ENCODE measurements at regions not wholly inside any gene's neighbourhood (a gene's known extent, or its start where the extent isn't known, plus 50 kb on each side); places are given as distances from the start of the nearest gene placed in this dataset.

GRCh38 chr1:222105393-222105737, 363.5 kb upstream of the DUSP10 start:
- no peaks in the 10 kb centered on the region for H3K4me1 ChIP-seq (ENCODE audit: control insufficient read depth in 2 of 3, insufficient read depth in 2 of 3, low read depth in 1 of 3, low read length in 3 of 3)
- TF ChIP-seq CTCF (IDR thresholded peaks at IDR 0.05; ENCODE audit: borderline replicate concordance, extremely low read depth, insufficient read depth): no peak
- intact Hi-C loops (cut with DNase I): no loop called here
- H3K9me3 ChIP-seq (ENCODE audit: control insufficient read depth in 2 of 3, insufficient read depth in 1 of 3, low read length in 3 of 3): no peaks in the 10 kb centered on the region
- DNase-seq (no peak), FAIRE-seq (no peak)
- H3K36me3 ChIP-seq (ENCODE audit: control insufficient read depth in 2 of 3, insufficient read depth in 3 of 3, low read length in 3 of 3): no peaks in the 10 kb centered on the region
- H3K27ac ChIP-seq (ENCODE audit: low read depth in 2 of 2, low read length in 2 of 2): no peak overlapping the region
- H3K9ac ChIP-seq (ENCODE audit: low read length in 3 of 3): no peak overlapping the region
- H3K4me3 ChIP-seq (ENCODE audit: low read length in 3 of 3): no peak overlapping the region
- H3K27me3 ChIP-seq (ENCODE audit: control insufficient read depth, insufficient read depth, low read length): no peaks in the 10 kb centered on the region

- Histone ChIP-seq H3K36me3 (ENCODE audit: control insufficient read depth in 2 of 3, insufficient read depth in 3 of 3, low read length in 3 of 3) (no peaks in the 10 kb centered on the region), H3K9me3 (ENCODE audit: control insufficient read depth in 2 of 3, insufficient read depth in 1 of 3, low read length in 3 of 3) (no peaks in the 10 kb centered on the region), H3K27ac (ENCODE audit: low read depth in 2 of 2, low read length in 2 of 2) (no peak overlapping the region), H3K27me3 (ENCODE audit: control insufficient read depth, insufficient read depth, low read length) (no peaks in the 10 kb centered on the region), H3K4me1 (ENCODE audit: control insufficient read depth in 2 of 3, insufficient read depth in 2 of 3, low read depth in 1 of 3, low read length in 3 of 3) (no peaks in the 10 kb centered on the region), H3K4me3 (ENCODE audit: low read length in 3 of 3) (no peak overlapping the region), H3K9ac (ENCODE audit: low read length in 3 of 3) (no peak overlapping the region)
- no peak for TF ChIP-seq CTCF (IDR thresholded peaks at IDR 0.05; ENCODE audit: borderline replicate concordance, extremely low read depth, insufficient read depth)
- FAIRE-seq (no peak), DNase-seq (peak in 4 of 5 donors; percentile 85 to 93 (median 89))
- intact Hi-C loops (cut with DNase I): no loop called here
Measured at GRCh38 chr1:222104694-222105392, 363.0 kb upstream of the DUSP10 start.

- H3K36me3 ChIP-seq (ENCODE audit: control insufficient read depth in 2 of 3, insufficient read depth in 3 of 3, low read length in 3 of 3): no peaks in the 10 kb centered on the region
- H3K9me3 ChIP-seq (ENCODE audit: control insufficient read depth in 2 of 3, insufficient read depth in 1 of 3, low read length in 3 of 3): no peaks in the 10 kb centered on the region
- no peak overlapping the region for H3K9ac ChIP-seq (ENCODE audit: low read length in 3 of 3)
- no peak for TF ChIP-seq CTCF (IDR thresholded peaks at IDR 0.05; ENCODE audit: borderline replicate concordance, extremely low read depth, insufficient read depth)
- no peaks in the 10 kb centered on the region for H3K4me1 ChIP-seq (ENCODE audit: control insufficient read depth in 2 of 3, insufficient read depth in 2 of 3, low read depth in 1 of 3, low read length in 3 of 3)
- H3K27ac ChIP-seq (ENCODE audit: low read depth in 2 of 2, low read length in 2 of 2): no peak overlapping the region
- no peak overlapping the region for H3K4me3 ChIP-seq (ENCODE audit: low read length in 3 of 3)
- no peak for DNase-seq
- H3K27me3 ChIP-seq (ENCODE audit: control insufficient read depth, insufficient read depth, low read length): no peaks in the 10 kb centered on the region
- intact Hi-C loops (cut with DNase I): no loop called here
- FAIRE-seq: no peak
Measured at GRCh38 chr1:222104097-222104496, 362.2 kb upstream of the DUSP10 start.

GRCh38 chr1:222099746-222100145, 357.9 kb upstream of the DUSP10 start:
- Histone ChIP-seq H3K27ac (ENCODE audit: low read depth in 2 of 2, low read length in 2 of 2) (no peak overlapping the region), H3K9me3 (ENCODE audit: control insufficient read depth in 2 of 3, insufficient read depth in 1 of 3, low read length in 3 of 3) (no peaks in the 10 kb centered on the region), H3K9ac (ENCODE audit: low read length in 3 of 3) (no peak overlapping the region), H3K4me3 (ENCODE audit: low read length in 3 of 3) (no peak overlapping the region), H3K4me1 (ENCODE audit: control insufficient read depth in 2 of 3, insufficient read depth in 2 of 3, low read depth in 1 of 3, low read length in 3 of 3) (peaks cover 0 to 7% (median 0%) of the 10 kb centered on the region in 3 donors), H3K27me3 (ENCODE audit: control insufficient read depth, insufficient read depth, low read length) (no peaks in the 10 kb centered on the region), H3K36me3 (ENCODE audit: control insufficient read depth in 2 of 3, insufficient read depth in 3 of 3, low read length in 3 of 3) (no peaks in the 10 kb centered on the region)
- DNase-seq: no peak
- no peak for TF ChIP-seq CTCF (IDR thresholded peaks at IDR 0.05; ENCODE audit: borderline replicate concordance, extremely low read depth, insufficient read depth)
- FAIRE-seq: no peak
- intact Hi-C loops (cut with DNase I): no loop called here
